ENCODE measurements at regions not wholly inside any gene's neighbourhood (a gene's known extent, or its start where the extent isn't known, plus 50 kb on each side); places are given as distances from the start of the nearest gene placed in this dataset.
"Not testable (repeated sequence)": the region's sequence is repeated elsewhere in the genome, so short reads cannot be mapped to it uniquely, and the experiment has no call there.

- Histone ChIP-seq H3K4me3 (no peak overlapping the region), H3K4me1 (no peaks in the 10 kb centered on the region), H3K27ac (no peak overlapping the region), H3K9me3 (no peaks in the 10 kb centered on the region), H3K36me3 (no peaks in the 10 kb centered on the region), H3K27me3 (no peaks in the 10 kb centered on the region)
- ATAC-seq (no peak), DNase-seq (no peak), FAIRE-seq (no peak)
- intact Hi-C loops (cut with DNase I) = no loop called here
- WGBS, 2 donors = 88 to 91% methylated on average over 17 of the region's 17 CpGs
- TF ChIP-seq, protein P1, sequence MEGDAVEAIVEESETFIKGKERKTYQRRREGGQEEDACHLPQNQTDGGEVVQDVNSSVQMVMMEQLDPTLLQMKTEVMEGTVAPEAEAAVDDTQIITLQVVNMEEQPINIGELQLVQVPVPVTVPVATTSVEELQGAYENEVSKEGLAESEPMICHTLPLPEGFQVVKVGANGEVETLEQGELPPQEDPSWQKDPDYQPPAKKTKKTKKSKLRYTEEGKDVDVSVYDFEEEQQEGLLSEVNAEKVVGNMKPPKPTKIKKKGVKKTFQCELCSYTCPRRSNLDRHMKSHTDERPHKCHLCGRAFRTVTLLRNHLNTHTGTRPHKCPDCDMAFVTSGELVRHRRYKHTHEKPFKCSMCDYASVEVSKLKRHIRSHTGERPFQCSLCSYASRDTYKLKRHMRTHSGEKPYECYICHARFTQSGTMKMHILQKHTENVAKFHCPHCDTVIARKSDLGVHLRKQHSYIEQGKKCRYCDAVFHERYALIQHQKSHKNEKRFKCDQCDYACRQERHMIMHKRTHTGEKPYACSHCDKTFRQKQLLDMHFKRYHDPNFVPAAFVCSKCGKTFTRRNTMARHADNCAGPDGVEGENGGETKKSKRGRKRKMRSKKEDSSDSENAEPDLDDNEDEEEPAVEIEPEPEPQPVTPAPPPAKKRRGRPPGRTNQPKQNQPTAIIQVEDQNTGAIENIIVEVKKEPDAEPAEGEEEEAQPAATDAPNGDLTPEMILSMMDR (IDR thresholded peaks at IDR 0.05) = no peak
Measured at GRCh38 chr13:83136660-83137059, 745.6 kb downstream of the SLITRK1 start.

DNA sequence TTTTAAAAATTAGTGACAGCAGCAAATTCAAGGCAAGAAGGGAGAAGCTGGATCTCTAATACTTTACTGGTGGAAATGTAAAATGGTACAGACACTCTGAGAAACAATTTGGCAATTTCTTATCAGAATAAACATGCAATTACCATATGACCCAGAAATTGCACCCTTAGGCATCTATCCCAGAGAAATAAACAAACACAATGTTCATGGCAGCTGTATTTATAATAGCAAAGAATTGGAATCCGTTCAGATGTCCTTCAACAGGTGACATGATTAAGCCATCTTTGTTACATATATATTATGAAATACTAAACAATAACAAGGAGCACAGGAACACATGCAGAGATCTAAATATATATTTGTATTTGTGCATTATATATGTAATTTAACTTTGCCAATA, 756.5 kb downstream of the SLITRK1 start:
- ATAC-seq (no peak), DNase-seq (no peak), FAIRE-seq (no peak)
- 0% methylated on average over 1 of the region's 1 CpG for WGBS, 2 donors
- H3K9me3 ChIP-seq = no peaks in the 10 kb centered on the region
- H3K4me1 ChIP-seq = no peaks in the 10 kb centered on the region
- TF ChIP-seq, protein P1 (IDR thresholded peaks at IDR 0.05) = no peak
- no peaks in the 10 kb centered on the region for H3K36me3 ChIP-seq
- intact Hi-C loops (cut with DNase I) = no loop called here
- no peaks in the 10 kb centered on the region for H3K27me3 ChIP-seq
- H3K4me3 ChIP-seq = no peak overlapping the region
- H3K27ac ChIP-seq = no peak overlapping the region

DNA sequence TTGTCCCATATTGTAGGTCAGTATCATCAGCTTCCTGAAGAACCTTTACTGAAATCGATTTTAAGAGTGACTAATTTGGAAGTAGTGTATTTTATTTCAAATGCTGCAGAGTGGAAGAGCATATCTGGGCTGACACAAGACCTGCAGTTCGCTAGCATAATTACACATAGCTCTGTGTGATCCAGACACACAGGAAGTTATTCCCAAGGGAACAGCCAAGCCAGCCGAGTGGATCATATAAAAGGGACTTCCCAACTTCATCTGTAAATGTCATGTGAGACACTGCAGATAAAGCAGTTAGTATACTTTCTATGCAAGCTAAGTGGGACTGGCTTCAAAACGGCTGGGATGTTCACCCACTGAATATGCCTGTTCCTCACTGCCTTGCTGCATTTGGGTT, 760.4 kb downstream of the SLITRK1 start:
- intact Hi-C loops (cut with DNase I) = no loop called here
- FAIRE-seq = no peak

DNA sequence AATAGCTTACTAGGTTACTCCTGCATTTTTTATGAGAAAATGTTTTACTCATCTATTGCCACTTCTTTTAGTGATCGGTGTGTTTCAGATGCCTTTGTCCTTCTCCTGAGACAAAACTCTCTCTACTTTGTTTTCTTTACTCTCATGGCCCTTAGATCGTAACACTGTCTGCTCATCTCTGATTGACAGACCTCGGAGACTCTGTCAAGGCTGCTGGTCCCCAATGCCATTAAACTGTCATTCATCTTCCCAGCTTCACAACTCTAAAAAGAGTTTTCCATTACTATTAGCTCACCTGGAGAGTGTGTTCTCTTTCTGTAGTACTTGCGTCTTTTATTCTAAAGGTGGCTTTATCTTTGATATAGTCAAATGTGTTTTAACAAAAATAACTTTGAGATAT, 765.2 kb downstream of the SLITRK1 start:
- 31 to 40% methylated on average over 4 of the region's 4 CpGs for WGBS, 2 donors
- H3K4me1 ChIP-seq = no peaks in the 10 kb centered on the region
- no peaks in the 10 kb centered on the region for H3K36me3 ChIP-seq
- TF ChIP-seq, protein P1 (IDR thresholded peaks at IDR 0.05) = no peak
- H3K27ac ChIP-seq = no peak overlapping the region
- FAIRE-seq = no peak
- no peak for DNase-seq
- no peaks in the 10 kb centered on the region for H3K27me3 ChIP-seq
- intact Hi-C loops (cut with DNase I) = no loop called here
- H3K9me3 ChIP-seq = peaks cover 0 to 5% (median 0%) of the 10 kb centered on the region in 4 donors
- ATAC-seq = no peak
- no peak overlapping the region for H3K4me3 ChIP-seq

More for the DNA sequence above, 760.4 kb downstream of the SLITRK1 start:
- Histone ChIP-seq H3K27ac (no peak overlapping the region), H3K27me3 (no peaks in the 10 kb centered on the region), H3K9me3 (peaks cover 0 to 5% (median 0%) of the 10 kb centered on the region in 4 donors), H3K4me3 (no peak overlapping the region), H3K4me1 (no peaks in the 10 kb centered on the region), H3K36me3 (no peaks in the 10 kb centered on the region)
- 45 to 52% methylated on average over 4 of the region's 4 CpGs for WGBS, 2 donors
- DNase-seq (no peak), ATAC-seq (no peak)
- TF ChIP-seq, protein P1 (IDR thresholded peaks at IDR 0.05) = no peak

GRCh38 chr13:83101574-83102247, 780.6 kb downstream of the SLITRK1 start:
- ATAC-seq; intact Hi-C loops (cut with DNase I); H3K4me1 ChIP-seq; H3K36me3 ChIP-seq; H3K9me3 ChIP-seq; H3K27me3 ChIP-seq; FAIRE-seq; H3K27ac ChIP-seq; H3K4me3 ChIP-seq; DNase-seq: not testable (repeated sequence)
- 53 to 66% methylated on average over 3 of the region's 5 CpGs for WGBS, 2 donors

Measured in pancreas (tissue), 10 donors.